AG04450 (cell line): ENCODE measurements at regions not wholly inside any gene's neighbourhood (a gene's known extent, or its start where the extent isn't known, plus 50 kb on each side); places are given as distances from the start of the nearest gene placed in this dataset.

Experiments
- CTCF ChIA-PET: fragments of 300-600, 350-600 bp; formaldehyde crosslinking; extraction: SDS; loops from one replicate; lab custom pipeline; 2022; ENCODE audit warnings: antibody characterized with exemption, inconsistent platforms; lab: Charles Lee
- POLR2A ChIA-PET: fragments of 350-600 bp; formaldehyde crosslinking; extraction: SDS; loops from one replicate; lab custom pipeline; 2021; ENCODE audit warnings: antibody characterized with exemption, inconsistent platforms; lab: Yijun Ruan, JAX
- DNase-seq: peaks from one replicate; pipeline ENCODE4 v3.0.0-alpha.2; 2011; ENCODE audit warnings: low read depth, low spot score
- H3K27ac ChIP-seq: one replicate; pipeline ENCODE4 v1.5.1; 2012; ENCODE audit warnings: low read depth, low read length, control low read depth
- H3K27me3 ChIP-seq: one replicate; pipeline ENCODE4 v1.6.0; 2012; ENCODE audit warnings: low read length; ENCODE audit not compliant: control insufficient read depth, insufficient read depth
- H3K4me3 ChIP-seq: 2 replicates; pipeline ENCODE4 v1.5.1; 2011; ENCODE audit warnings: mild to moderate bottlenecking, low read depth, low read length, control low read depth
- H3K9me3 ChIP-seq: 2 replicates; pipeline ENCODE4 v1.5.1; 2012; ENCODE audit warnings: low read length; ENCODE audit not compliant: control insufficient read depth, insufficient read depth
- CTCF ChIP-seq: IDR thresholded peaks from 2 replicates; pipeline ENCODE4 v1.5.1; 2011; ENCODE audit warnings: low read depth, low read length, control low read depth, inconsistent platforms

GRCh38 chr11:10916665-10917064 lies 58.8 kb upstream of the ZBED5 start:
- no peak for TF ChIP-seq CTCF
- CTCF ChIA-PET, result no interaction called here
- no peak overlapping the region for H3K4me3 ChIP-seq
- no peak overlapping the region for H3K27ac ChIP-seq
- no peak for DNase-seq
- H3K27me3 ChIP-seq, result no peaks in the 10 kb centered on the region
- peaks cover 12% of the 10 kb centered on the region for H3K9me3 ChIP-seq
- POLR2A ChIA-PET, result no interaction called here

GRCh38 chr11:10914050-10914449 lies 56.2 kb upstream of the ZBED5 start:
- Histone ChIP-seq H3K4me3 (no peak overlapping the region), H3K9me3 (peaks cover 12% of the 10 kb centered on the region), H3K27me3 (no peaks in the 10 kb centered on the region), H3K27ac (no peak overlapping the region)
- ChIA-PET POLR2A (interaction anchor here (0.9 to 1.6 kb wide), 2 partner anchors 56 to 105 kb away, joined by 4 to 11 read pairs; partner anchors contain the start of genes EIF4G2 and ZBED5), CTCF (interaction anchor here (0.7 to 1.7 kb wide), 4 partner anchors 20 to 122 kb away, joined by 3 to 7 read pairs (median 4); no protein-coding TSS in a partner anchor)
- DNase-seq, result no peak
- TF ChIP-seq CTCF, result no peak

- Histone ChIP-seq H3K27me3 (no peaks in the 10 kb centered on the region), H3K27ac (no peak overlapping the region), H3K4me3 (no peak overlapping the region), H3K9me3 (peaks cover 12% of the 10 kb centered on the region)
- ChIA-PET POLR2A (interaction anchor here (1.6 kb wide), 1 partner anchor 104 kb away, joined by 11 read pairs; the partner anchor contains the start of gene EIF4G2), CTCF (interaction anchor here (0.6 to 1.7 kb wide), 2 partner anchors 19 to 110 kb away, joined by 4 to 7 read pairs; no protein-coding TSS in a partner anchor)
- no peak for DNase-seq
- no peak for TF ChIP-seq CTCF
Measured at GRCh38 chr11:10913075-10913474, 55.2 kb upstream of the ZBED5 start.

- ChIA-PET CTCF (no interaction called here), POLR2A (no interaction called here)
- Histone ChIP-seq H3K27me3 (no peaks in the 10 kb centered on the region), H3K9me3 (0 out of 2 replicates have a peak, but pooled peaks cover 4% of the 10 kb centered on the region), H3K4me3 (no peak overlapping the region), H3K27ac (no peak overlapping the region)
- DNase-seq, result no peak
- no peak for TF ChIP-seq CTCF
Measured at GRCh38 chr11:10911907-10912306, 54.1 kb upstream of the ZBED5 start.

GRCh38 chr11:10909141-10909883 lies 51.5 kb upstream of the ZBED5 start:
- no peak overlapping the region for H3K27ac ChIP-seq
- no peak for DNase-seq
- no peaks in the 10 kb centered on the region for H3K9me3 ChIP-seq
- H3K4me3 ChIP-seq, result no peak overlapping the region
- no peaks in the 10 kb centered on the region for H3K27me3 ChIP-seq
- CTCF ChIA-PET, result no interaction called here
- no peak for TF ChIP-seq CTCF
- POLR2A ChIA-PET, result interaction anchor here (0.7 kb wide), 1 partner anchor 243 kb away, joined by 5 read pairs; no protein-coding TSS in a partner anchor
